HCT116 (cell line): ENCODE measurements at regions not wholly inside any gene's neighbourhood (a gene's known extent, or its start where the extent isn't known, plus 50 kb on each side); places are given as distances from the start of the nearest gene placed in this dataset.

Experiments used
- ATAC-seq: fragments of 200-7000 bp; cut with Tn5 transposase; 2 replicates; pipeline ENCODE4 v1.9.1; 2020; ENCODE audit warnings: mild to moderate bottlenecking, moderate library complexity
- BruUV-seq: library from RNA; stranded (reverse); fragments of 400-500 nt; replicated peaks from 2 replicates; lab custom pipeline; 2021; lab: Mats Ljungman, UMichigan
- CTCF ChIA-PET: fragments of 300-600 bp; sonication (Branson Sonifier 250); formaldehyde crosslinking; loops from one replicate; lab custom pipeline; 2021; ENCODE audit warnings: antibody characterized with exemption; lab: Charles Lee
- POLR2A ChIA-PET: fragments of 300-600, 350-600 bp; sonication (Branson Sonifier 250); formaldehyde crosslinking; loops from one replicate; lab custom pipeline; 2021; ENCODE audit warnings: antibody characterized with exemption; lab: Charles Lee
- RAD21 ChIA-PET, 2 experiments: fragments of 300-600 bp; sonication (Branson Sonifier 250); formaldehyde crosslinking; loops; one replicate each; lab custom pipeline; 2023; ENCODE audit warnings: low total read pairs in 2 of 2; ENCODE audit not compliant: uncharacterized antibody in 2 of 2, unreplicated experiment in 2 of 2, low non-redundant PET in 1 of 2; lab: Charles Lee
- DNase-seq: peaks from one replicate; pipeline ENCODE4 v3.0.0-alpha.2; 2010; ENCODE audit warnings: low read depth, low spot score
- H2AFZ ChIP-seq: fragments of 200-600 bp; shearing (Covaris generic), sonication (generic); 2 replicates; pipeline ENCODE4 v1.6.1; 2017; ENCODE audit warnings: low read depth, mixed run types, mixed read lengths, antibody characterized with exemption, low read length; ENCODE audit not compliant: poor library complexity, severe bottlenecking
- H3K27ac ChIP-seq: 2 replicates; pipeline ENCODE4 v1.5.1; 2012; ENCODE audit warnings: low read depth, low read length
- H3K27me3 ChIP-seq: fragments of 200-600 bp; sonication (generic); 2 replicates; pipeline ENCODE4 v1.6.1; 2016; ENCODE audit warnings: mixed run types, low read length, mixed read lengths; ENCODE audit not compliant: insufficient read depth
- H3K36me3 ChIP-seq, 2 experiments: fragments of 200-500 bp in 1 of 2; fragments of 200-600 bp in 1 of 2; sonication (Bioruptor generic) in 1 of 2; sonication (generic) in 1 of 2; 2 replicates each; pipeline versions ENCODE4 v1.5.1 to v1.6.1; 2014 to 2016; ENCODE audit warnings: low read length in 2 of 2, inconsistent platforms in 1 of 2, mixed read lengths in 1 of 2, mixed run types in 1 of 2; ENCODE audit not compliant: insufficient read depth in 2 of 2, control insufficient read depth in 1 of 2
- H3K4me1 ChIP-seq, 2 experiments: fragments of 200-600 bp in 1 of 2; sonication (generic) in 1 of 2; 2 replicates each; pipeline versions ENCODE4 v1.5.1 to v1.6.1; 2012 to 2017; ENCODE audit warnings: low read length in 2 of 2, inconsistent platforms in 1 of 2, mild to moderate bottlenecking in 1 of 2, mixed read lengths in 1 of 2, mixed run types in 1 of 2, moderate library complexity in 1 of 2; ENCODE audit not compliant: insufficient read depth in 2 of 2, control insufficient read depth in 1 of 2
- H3K4me2 ChIP-seq: fragments of 200-600 bp; sonication (generic); 2 replicates; pipeline ENCODE4 v1.6.1; 2017; ENCODE audit warnings: mixed run types, low read length, mixed read lengths
- H3K4me3 ChIP-seq, 2 experiments: fragments of 200-600 bp in 1 of 2; sonication (generic) in 1 of 2; replicated peaks in 1 of 2; 2 replicates each; pipeline ENCODE4 v1.5.1; 2011 to 2016; ENCODE audit warnings: low read length in 2 of 2, control low read depth in 1 of 2, low read depth in 1 of 2, mild to moderate bottlenecking in 1 of 2, mixed read lengths in 1 of 2, mixed run types in 1 of 2
- H3K79me2 ChIP-seq: fragments of 200-600 bp; sonication (generic); 2 replicates; pipeline ENCODE4 v1.6.1; 2017; ENCODE audit warnings: mild to moderate bottlenecking, mixed run types, low read length, moderate library complexity, mixed read lengths; ENCODE audit not compliant: insufficient read depth
- H3K9ac ChIP-seq: fragments of 200-600 bp; sonication (generic); 2 replicates; pipeline ENCODE4 v1.6.1; 2016; ENCODE audit warnings: low read length, mixed read lengths
- H3K9me2 ChIP-seq: fragments of 200-600 bp; sonication (generic), shearing (Covaris generic); 2 replicates; pipeline ENCODE4 v1.6.1; 2017; ENCODE audit warnings: mixed run types, mild to moderate bottlenecking, moderate library complexity; ENCODE audit not compliant: insufficient read depth
- H3K9me3 ChIP-seq, 2 experiments: fragments of 200-500 bp in 1 of 2; fragments of 200-600 bp in 1 of 2; sonication (Bioruptor generic) in 1 of 2; sonication (generic) in 1 of 2; 2 replicates each; pipeline ENCODE4 v1.6.1; 2014 to 2017; ENCODE audit warnings: low read length in 2 of 2, mixed read lengths in 2 of 2, inconsistent platforms in 1 of 2, low read depth in 1 of 2, mild to moderate bottlenecking in 1 of 2, mixed run types in 1 of 2, moderate library complexity in 1 of 2; ENCODE audit not compliant: control insufficient read depth in 1 of 2, insufficient read depth in 1 of 2
- H4K20me1 ChIP-seq: fragments of 200-600 bp; sonication (generic), shearing (Covaris generic); 2 replicates; pipeline ENCODE4 v1.6.1; 2017; ENCODE audit warnings: mixed run types, mild to moderate bottlenecking, moderate library complexity; ENCODE audit not compliant: insufficient read depth
- CBX3 ChIP-seq: IDR thresholded peaks from 2 replicates; pipeline ENCODE4 v1.6.1; 2012; ENCODE audit warnings: low read depth
- EGR1 ChIP-seq: IDR thresholded peaks from 2 replicates; pipeline ENCODE4 v1.6.1; 2012; ENCODE audit warnings: low read depth
- EZH2phosphoT487 ChIP-seq: fragments of 200-600 bp; IDR thresholded peaks from 2 replicates; pipeline ENCODE4 v1.6.1; 2018; ENCODE audit warnings: antibody characterized with exemption, borderline replicate concordance
- FOSL1 ChIP-seq: IDR thresholded peaks from 2 replicates; pipeline ENCODE4 v1.6.1; 2012; ENCODE audit warnings: low read depth
- JUND ChIP-seq: IDR thresholded peaks from 2 replicates; pipeline ENCODE4 v1.6.1; 2012
- POLR2AphosphoS5 ChIP-seq: IDR thresholded peaks from 2 replicates; pipeline ENCODE4 v1.6.1; 2011; ENCODE audit warnings: mild to moderate bottlenecking, low read depth, low read length, moderate library complexity
- RAD21 ChIP-seq: IDR thresholded peaks from 2 replicates; pipeline ENCODE4 v1.6.1; 2012; ENCODE audit warnings: low read depth, mild to moderate bottlenecking
- SIN3A ChIP-seq: IDR thresholded peaks from 2 replicates; pipeline ENCODE4 v1.6.1; 2012; ENCODE audit warnings: low read depth
- SP1 ChIP-seq: IDR thresholded peaks from 2 replicates; pipeline ENCODE4 v1.6.1; 2012; ENCODE audit warnings: low read depth
- TCF7L2 ChIP-seq: IDR thresholded peaks from 2 replicates; pipeline ENCODE4 v1.7.0; 2011; ENCODE audit warnings: borderline replicate concordance, inconsistent platforms; ENCODE audit not compliant: insufficient read depth, insufficient read length; ENCODE audit errors: extremely low read depth
- ZFX ChIP-seq: fragments of 450-650 bp; IDR thresholded peaks from 2 replicates; pipeline ENCODE4 v1.6.1; 2017
- ZNF274 ChIP-seq: fragments of 200-500 bp; sonication (Bioruptor generic); IDR thresholded peaks from 2 replicates; pipeline ENCODE4 v1.6.1; 2014; ENCODE audit warnings: mild to moderate bottlenecking, low read depth, low read length, inconsistent platforms
- intact Hi-C: fragments of 100-400 bp; cut with micrococcal nuclease; formaldehyde crosslinking; loops from 2 replicates; pipeline ENCODE4 v1.10.0; 2022
- TF ChIP-seq, protein P1 (sequence below), 3 experiments: fragments of 200-600 bp in 1 of 3; sonication (generic) in 1 of 3; IDR thresholded peaks in 2 of 3; conservative IDR thresholded peaks in 1 of 3; 2 replicates each; pipeline ENCODE4 v1.5.1; 2012 to 2017; ENCODE audit warnings: low read depth in 2 of 3, low read length in 2 of 3, antibody characterized with exemption in 1 of 3, borderline replicate concordance in 1 of 3, control low read depth in 1 of 3, mild to moderate bottlenecking in 1 of 3, mixed read lengths in 1 of 3, mixed run types in 1 of 3, moderate library complexity in 1 of 3; ENCODE audit not compliant: insufficient read depth in 1 of 3
- TF ChIP-seq, protein P2 (sequence below): IDR thresholded peaks from 2 replicates; pipeline ENCODE4 v1.6.1; 2011; ENCODE audit warnings: mild to moderate bottlenecking, low read length, moderate library complexity; ENCODE audit not compliant: insufficient replicate concordance; ENCODE audit errors: extremely low read depth
- TF ChIP-seq, protein P3 (sequence below): IDR thresholded peaks from 2 replicates; pipeline ENCODE4 v1.6.1; 2012

DNA sequence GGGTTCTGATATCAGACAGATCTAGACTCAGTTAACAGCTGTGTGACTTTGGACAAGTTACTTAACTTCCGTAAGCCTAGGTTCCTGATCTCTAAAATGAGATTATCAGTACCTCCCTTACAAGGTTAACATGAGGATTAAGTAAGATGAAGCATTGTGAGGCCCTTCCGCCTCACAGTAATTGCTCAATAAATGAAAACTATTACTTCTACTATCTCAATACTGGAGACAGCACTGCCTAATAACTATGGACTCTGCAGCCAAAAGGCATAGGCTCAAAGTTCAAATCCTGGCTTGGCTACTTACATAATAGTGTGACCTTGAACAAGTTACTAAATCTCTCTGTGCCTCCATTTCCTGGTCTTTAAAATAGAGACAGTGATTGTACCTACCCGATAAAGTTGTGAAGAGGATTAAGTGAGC lies 82.0 kb upstream of the ATP11B start:
- ChIA-PET POLR2A (no interaction called here), RAD21 (interaction anchor here in 1 of 2 experiments (0.5 kb wide), 1 partner anchor 374 kb away, joined by 3 read pairs; no protein-coding TSS in a partner anchor), CTCF (interaction anchor here (1.4 kb wide), 1 partner anchor 26 kb away, joined by 3 read pairs; no protein-coding TSS in a partner anchor)
- Histone ChIP-seq H3K9ac (no peak overlapping the region), H3K79me2 (no peaks in the 10 kb centered on the region), H3K9me3 (no peaks in the 10 kb centered on the region), H3K4me2 (no peak overlapping the region), H3K36me3 (no peaks in the 10 kb centered on the region), H4K20me1 (no peaks in the 10 kb centered on the region), H3K4me3 (no peak overlapping the region), H3K27ac (no peak overlapping the region), H3K27me3 (no peaks in the 10 kb centered on the region), H2AFZ (peak overlapping the region; percentile 95), H3K4me1 (no peaks in the 10 kb centered on the region), H3K9me2 (no peaks in the 10 kb centered on the region)
- ATAC-seq, result no peak
- TF ChIP-seq CBX3 (no peak), EGR1 (no peak), TCF7L2 (no peak), FOSL1 (no peak), ZFX (no peak), JUND (no peak), ZNF274 (no peak), SP1 (no peak), EZH2phosphoT487 (no peak), POLR2AphosphoS5 (no peak), RAD21 (no peak), SIN3A (no peak)
- TF ChIP-seq, protein P1, sequence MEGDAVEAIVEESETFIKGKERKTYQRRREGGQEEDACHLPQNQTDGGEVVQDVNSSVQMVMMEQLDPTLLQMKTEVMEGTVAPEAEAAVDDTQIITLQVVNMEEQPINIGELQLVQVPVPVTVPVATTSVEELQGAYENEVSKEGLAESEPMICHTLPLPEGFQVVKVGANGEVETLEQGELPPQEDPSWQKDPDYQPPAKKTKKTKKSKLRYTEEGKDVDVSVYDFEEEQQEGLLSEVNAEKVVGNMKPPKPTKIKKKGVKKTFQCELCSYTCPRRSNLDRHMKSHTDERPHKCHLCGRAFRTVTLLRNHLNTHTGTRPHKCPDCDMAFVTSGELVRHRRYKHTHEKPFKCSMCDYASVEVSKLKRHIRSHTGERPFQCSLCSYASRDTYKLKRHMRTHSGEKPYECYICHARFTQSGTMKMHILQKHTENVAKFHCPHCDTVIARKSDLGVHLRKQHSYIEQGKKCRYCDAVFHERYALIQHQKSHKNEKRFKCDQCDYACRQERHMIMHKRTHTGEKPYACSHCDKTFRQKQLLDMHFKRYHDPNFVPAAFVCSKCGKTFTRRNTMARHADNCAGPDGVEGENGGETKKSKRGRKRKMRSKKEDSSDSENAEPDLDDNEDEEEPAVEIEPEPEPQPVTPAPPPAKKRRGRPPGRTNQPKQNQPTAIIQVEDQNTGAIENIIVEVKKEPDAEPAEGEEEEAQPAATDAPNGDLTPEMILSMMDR (IDR thresholded peaks at IDR 0.05 in 2 of 3, conservative IDR thresholded peaks at IDR 0.05 in 1 of 3; ENCODE audit: borderline replicate concordance in 1 of 3, insufficient read depth in 1 of 3, low read depth in 2 of 3, low read length in 2 of 3), result no peak
- TF ChIP-seq, protein P2, sequence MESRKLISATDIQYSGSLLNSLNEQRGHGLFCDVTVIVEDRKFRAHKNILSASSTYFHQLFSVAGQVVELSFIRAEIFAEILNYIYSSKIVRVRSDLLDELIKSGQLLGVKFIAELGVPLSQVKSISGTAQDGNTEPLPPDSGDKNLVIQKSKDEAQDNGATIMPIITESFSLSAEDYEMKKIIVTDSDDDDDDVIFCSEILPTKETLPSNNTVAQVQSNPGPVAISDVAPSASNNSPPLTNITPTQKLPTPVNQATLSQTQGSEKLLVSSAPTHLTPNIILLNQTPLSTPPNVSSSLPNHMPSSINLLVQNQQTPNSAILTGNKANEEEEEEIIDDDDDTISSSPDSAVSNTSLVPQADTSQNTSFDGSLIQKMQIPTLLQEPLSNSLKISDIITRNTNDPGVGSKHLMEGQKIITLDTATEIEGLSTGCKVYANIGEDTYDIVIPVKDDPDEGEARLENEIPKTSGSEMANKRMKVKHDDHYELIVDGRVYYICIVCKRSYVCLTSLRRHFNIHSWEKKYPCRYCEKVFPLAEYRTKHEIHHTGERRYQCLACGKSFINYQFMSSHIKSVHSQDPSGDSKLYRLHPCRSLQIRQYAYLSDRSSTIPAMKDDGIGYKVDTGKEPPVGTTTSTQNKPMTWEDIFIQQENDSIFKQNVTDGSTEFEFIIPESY, result no peak
- TF ChIP-seq, protein P3, sequence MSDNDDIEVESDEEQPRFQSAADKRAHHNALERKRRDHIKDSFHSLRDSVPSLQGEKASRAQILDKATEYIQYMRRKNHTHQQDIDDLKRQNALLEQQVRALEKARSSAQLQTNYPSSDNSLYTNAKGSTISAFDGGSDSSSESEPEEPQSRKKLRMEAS, result no peak
- intact Hi-C loops, result loop anchor here (10.0 kb wide), 1 partner anchor 474 kb away; no protein-coding TSS in a partner anchor
- no peak for DNase-seq
- BruUV-seq, result no TSS peak
